Gastroesophageal sphincter (tissue), 4 donors: ENCODE measurements at regions not wholly inside any gene's neighbourhood (a gene's known extent, or its start where the extent isn't known, plus 50 kb on each side); places are given as distances from the start of the nearest gene placed in this dataset.

Source experiments
- ATAC-seq: fragments of 150-250 bp; one replicate; pipeline ENCODE4 v1.9.1; 2016; ENCODE audit warnings: mild to moderate bottlenecking, moderate library complexity
- H3K27ac ChIP-seq, 4 donors: fragments of 200-600 bp; sonication (generic) in 3 of 4; 1 replicate in 3 of 4; 2 replicates in 1 of 4; pipeline ENCODE4 v1.5.1; 2016 to 2019
- H3K27me3 ChIP-seq: fragments of 200-600 bp; sonication (generic); one replicate; pipeline ENCODE4 v1.5.1; 2019
- H3K36me3 ChIP-seq, 2 donors: fragments of 200-600 bp; sonication (generic); one replicate each; pipeline ENCODE4 v1.5.1; 2019; ENCODE audit warnings: control low read depth in 1 of 2
- H3K4me1 ChIP-seq, 3 donors: fragments of 200-600 bp; sonication (generic); 1 replicate in 2 of 3; 2 replicates in 1 of 3; pipeline ENCODE4 v1.5.1; 2016 to 2019; ENCODE audit warnings: control low read depth in 2 of 3
- H3K4me3 ChIP-seq, 2 donors: fragments of 200-600 bp; sonication (generic); one replicate each; pipeline ENCODE4 v1.5.1; 2019; ENCODE audit warnings: mild to moderate bottlenecking in 1 of 2, moderate library complexity in 1 of 2
- H3K9me3 ChIP-seq, 3 donors: fragments of 200-600 bp; sonication (generic); one replicate each; pipeline ENCODE4 v1.5.1; 2017 to 2019; ENCODE audit warnings: control low read depth in 2 of 3
- CTCF ChIP-seq, 4 experiments: fragments of 200-600 bp in 2 of 4; fragments of 450-650 bp in 2 of 4; sonication (generic) in 1 of 4; IDR thresholded peaks; one replicate each; pipeline ENCODE4 v1.5.1; 2017 to 2019; ENCODE audit warnings: antibody characterized with exemption in 4 of 4, mild to moderate bottlenecking in 2 of 4, moderate library complexity in 2 of 4
- EP300 ChIP-seq: sonication (generic); formaldehyde crosslinking; IDR thresholded peaks from one replicate; pipeline ENCODE4 v1.6.1; 2017; ENCODE audit warnings: antibody characterized with exemption, mild to moderate bottlenecking
- POLR2A ChIP-seq, 2 donors: fragments of 450-650 bp; IDR thresholded peaks; one replicate each; pipeline ENCODE4 v1.6.1; 2017; ENCODE audit warnings: antibody characterized with exemption in 2 of 2, mild to moderate bottlenecking in 2 of 2, moderate library complexity in 1 of 2
- POLR2AphosphoS5 ChIP-seq: sonication (generic); formaldehyde crosslinking; IDR thresholded peaks from one replicate; pipeline ENCODE4 v1.6.1; 2017; ENCODE audit warnings: antibody characterized with exemption
- WGBS, 2 donors: methylation state at CpG; one replicate each; pipeline ENCODE4 v1.1.5; 2018; ENCODE audit warnings: low coverage in 1 of 2; 5-methylcytosine and 5-hydroxymethylcytosine counted together

DNA sequence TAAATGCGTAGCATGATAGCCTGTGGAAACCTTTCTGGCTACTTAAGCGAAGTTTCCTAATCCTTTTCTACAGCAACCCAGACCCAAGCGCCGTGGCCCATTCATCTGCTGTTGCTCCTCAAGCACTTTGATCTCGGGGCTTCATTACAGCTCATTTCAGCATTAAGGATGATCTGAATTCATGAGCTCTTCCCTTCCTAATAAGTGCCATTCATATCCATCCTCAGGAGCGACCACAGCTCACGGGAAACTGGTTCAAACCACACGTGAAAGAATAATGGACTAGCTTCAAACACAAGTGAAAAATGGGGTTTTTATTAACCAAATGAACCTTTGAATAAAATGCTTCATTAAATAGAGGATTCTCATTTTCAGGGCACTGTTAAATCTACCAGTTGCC, 202.6 kb upstream of the LEF1 start:
- 50 to 82% methylated on average over 3 to 8 of the region's 8 CpGs for WGBS, 2 donors
- no peak for ATAC-seq
- no peaks in the 10 kb centered on the region for H3K4me1 ChIP-seq
- no peaks in the 10 kb centered on the region for H3K9me3 ChIP-seq
- TF ChIP-seq CTCF (IDR thresholded peaks at IDR 0.05): no peak
- TF ChIP-seq POLR2A (IDR thresholded peaks at IDR 0.05): no peak
- no peak for TF ChIP-seq EP300
- no peak overlapping the region for H3K27ac ChIP-seq
- H3K27me3 ChIP-seq: peaks cover 46% of the 10 kb centered on the region
- H3K36me3 ChIP-seq: no peaks in the 10 kb centered on the region
- H3K4me3 ChIP-seq: no peak overlapping the region

GRCh38 chr4:108370291-108371141, 201.8 kb upstream of the LEF1 start:
- H3K36me3 ChIP-seq: no peaks in the 10 kb centered on the region
- 40 to 57% methylated on average over 12 to 19 of the region's 21 CpGs for WGBS, 2 donors
- ATAC-seq: no peak
- no peak overlapping the region for H3K27ac ChIP-seq
- TF ChIP-seq POLR2AphosphoS5 (no peak), POLR2A (IDR thresholded peaks at IDR 0.05) (no peak), EP300 (no peak), CTCF (IDR thresholded peaks at IDR 0.05) (no peak)
- no peaks in the 10 kb centered on the region for H3K9me3 ChIP-seq
- H3K27me3 ChIP-seq: peaks cover 46% of the 10 kb centered on the region
- no peaks in the 10 kb centered on the region for H3K4me1 ChIP-seq
- H3K4me3 ChIP-seq: no peak overlapping the region

- TF ChIP-seq POLR2AphosphoS5: no peak
- TF ChIP-seq EP300: no peak
- no peak for TF ChIP-seq CTCF (IDR thresholded peaks at IDR 0.05)
- TF ChIP-seq POLR2A (IDR thresholded peaks at IDR 0.05): no peak
- 69 to 70% methylated on average over 5 of the region's 5 CpGs for WGBS, 2 donors
- Histone ChIP-seq H3K27me3 (peaks cover 46% of the 10 kb centered on the region), H3K27ac (no peak overlapping the region), H3K4me1 (no peaks in the 10 kb centered on the region), H3K4me3 (no peak overlapping the region), H3K36me3 (no peaks in the 10 kb centered on the region), H3K9me3 (no peaks in the 10 kb centered on the region)
- no peak for ATAC-seq
These were observed 200.4 kb upstream of the LEF1 start for GRCh38 chr4:108369035-108369655.

DNA sequence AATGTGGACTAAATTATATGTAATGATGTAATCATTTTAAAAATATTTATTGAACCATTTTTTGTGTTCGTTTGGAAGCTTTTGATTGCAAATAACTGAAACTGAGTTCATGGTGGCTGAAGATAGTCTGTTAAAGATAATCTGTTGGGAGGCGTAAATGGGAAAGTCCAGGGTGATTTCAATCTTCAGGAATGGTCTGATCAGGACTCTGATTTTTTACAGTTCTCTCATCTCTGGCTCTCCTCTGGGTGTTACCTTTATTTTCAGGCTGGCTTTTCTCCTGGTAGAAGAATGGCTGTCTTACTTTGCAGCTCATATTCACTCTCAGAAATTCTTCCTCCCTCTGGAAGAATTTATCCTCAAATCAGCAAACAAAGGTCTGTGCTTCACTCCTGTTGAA, 199.0 kb upstream of the LEF1 start:
- H3K4me1 ChIP-seq: no peaks in the 10 kb centered on the region
- no peak for TF ChIP-seq CTCF (IDR thresholded peaks at IDR 0.05)
- TF ChIP-seq EP300: no peak
- no peak for TF ChIP-seq POLR2A (IDR thresholded peaks at IDR 0.05)
- no peak for TF ChIP-seq POLR2AphosphoS5
- no peaks in the 10 kb centered on the region for H3K36me3 ChIP-seq
- no peak overlapping the region for H3K4me3 ChIP-seq
- 58 to 65% methylated on average over 2 of the region's 2 CpGs for WGBS, 2 donors
- peaks cover 34% of the 10 kb centered on the region for H3K27me3 ChIP-seq
- H3K9me3 ChIP-seq: no peaks in the 10 kb centered on the region
- ATAC-seq: no peak
- H3K27ac ChIP-seq: no peak overlapping the region

DNA sequence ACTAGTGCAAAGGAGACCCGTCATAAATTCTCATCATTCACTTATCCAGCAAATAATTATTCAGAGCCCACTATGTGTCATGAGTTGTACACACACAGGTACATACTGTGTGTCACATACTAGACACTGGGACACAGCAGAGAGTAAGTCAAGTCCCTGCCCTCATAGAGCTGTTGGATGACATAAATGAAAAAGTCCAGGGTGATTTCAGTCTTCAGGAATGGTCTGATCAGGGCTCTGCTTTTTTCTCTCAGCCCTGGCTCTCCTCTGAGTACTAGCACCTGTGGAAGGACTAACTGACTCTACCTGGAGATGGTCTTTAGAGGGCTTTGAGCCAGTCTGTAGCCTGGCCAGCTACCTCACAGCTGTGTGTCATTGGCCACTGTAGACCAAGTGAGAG, 198.0 kb upstream of the LEF1 start:
- 71 to 100% methylated on average over 1 of the region's 1 CpG for WGBS, 2 donors
- Histone ChIP-seq H3K4me3 (no peak overlapping the region), H3K4me1 (no peaks in the 10 kb centered on the region), H3K36me3 (no peaks in the 10 kb centered on the region), H3K9me3 (no peaks in the 10 kb centered on the region), H3K27ac (no peak overlapping the region), H3K27me3 (peaks cover 24% of the 10 kb centered on the region)
- TF ChIP-seq EP300: no peak
- TF ChIP-seq CTCF (IDR thresholded peaks at IDR 0.05): no peak
- no peak for TF ChIP-seq POLR2AphosphoS5
- no peak for ATAC-seq
